LoVo (cell line): ENCODE measurements at regions not wholly inside any gene's neighbourhood (a gene's known extent, or its start where the extent isn't known, plus 50 kb on each side); places are given as distances from the start of the nearest gene placed in this dataset.

Experiments used
- DNase-seq: peaks from one replicate; pipeline ENCODE4 v3.0.0-alpha.2; 2016; ENCODE audit warnings: low spot score

DNA sequence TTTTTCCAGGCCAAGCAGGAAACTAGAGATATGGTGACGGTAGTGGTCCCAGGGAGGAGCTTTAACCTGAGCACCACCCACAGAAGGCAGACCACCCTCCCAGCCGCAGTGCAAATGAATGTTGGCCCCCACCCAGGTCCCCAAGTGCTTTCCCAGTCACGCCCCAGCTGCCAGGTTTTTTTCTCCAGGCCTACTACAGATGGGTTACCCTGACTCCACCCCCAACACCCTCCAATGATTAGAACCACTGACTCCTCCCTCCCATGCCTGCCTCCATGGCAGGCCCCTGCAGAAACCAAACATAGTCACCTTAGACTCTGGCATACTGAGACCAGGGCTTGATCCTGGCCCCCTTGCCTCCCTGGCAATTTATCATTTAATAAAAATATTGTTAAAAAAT is 58.7 kb upstream of the CHST1 start:
- no peak for DNase-seq

- no peak for DNase-seq
Measured at GRCh38 chr11:45723397-45723796, 58.0 kb upstream of the CHST1 start.

- DNase-seq = no peak
Measured at GRCh38 chr11:45722144-45722543, 56.7 kb upstream of the CHST1 start.

GRCh38 chr11:45717526-45717925 is 52.1 kb upstream of the CHST1 start:
- DNase-seq = no peak

GRCh38 chr11:45715418-45715817 is 50.0 kb upstream of the CHST1 start:
- no peak for DNase-seq
